Myocyte (in vitro differentiated cells): ENCODE measurements at regions not wholly inside any gene's neighbourhood (a gene's known extent, or its start where the extent isn't known, plus 50 kb on each side); places are given as distances from the start of the nearest gene placed in this dataset.

ENCODE experiments used
- DNase-seq: peaks from one replicate; pipeline ENCODE4 v3.0.0-alpha.2; 2012; ENCODE audit warnings: low read depth

DNA sequence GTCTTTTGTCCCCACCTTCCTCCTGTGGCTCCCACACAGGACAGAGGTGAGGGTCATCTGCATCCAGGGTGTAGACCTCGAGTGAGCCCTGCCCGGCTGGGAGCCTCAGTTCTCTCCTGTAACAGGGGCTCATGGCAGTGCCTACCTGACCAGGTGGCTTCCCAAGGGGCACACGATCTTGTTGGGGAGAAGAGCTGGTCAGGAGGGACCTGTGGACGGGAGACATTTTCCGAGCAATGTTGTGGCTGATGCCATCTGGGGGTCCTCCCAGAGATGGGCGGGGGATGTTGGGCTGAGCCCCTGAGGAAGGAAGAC lies 51.9 kb downstream of the CEBPB start:
- no peak for DNase-seq

DNA sequence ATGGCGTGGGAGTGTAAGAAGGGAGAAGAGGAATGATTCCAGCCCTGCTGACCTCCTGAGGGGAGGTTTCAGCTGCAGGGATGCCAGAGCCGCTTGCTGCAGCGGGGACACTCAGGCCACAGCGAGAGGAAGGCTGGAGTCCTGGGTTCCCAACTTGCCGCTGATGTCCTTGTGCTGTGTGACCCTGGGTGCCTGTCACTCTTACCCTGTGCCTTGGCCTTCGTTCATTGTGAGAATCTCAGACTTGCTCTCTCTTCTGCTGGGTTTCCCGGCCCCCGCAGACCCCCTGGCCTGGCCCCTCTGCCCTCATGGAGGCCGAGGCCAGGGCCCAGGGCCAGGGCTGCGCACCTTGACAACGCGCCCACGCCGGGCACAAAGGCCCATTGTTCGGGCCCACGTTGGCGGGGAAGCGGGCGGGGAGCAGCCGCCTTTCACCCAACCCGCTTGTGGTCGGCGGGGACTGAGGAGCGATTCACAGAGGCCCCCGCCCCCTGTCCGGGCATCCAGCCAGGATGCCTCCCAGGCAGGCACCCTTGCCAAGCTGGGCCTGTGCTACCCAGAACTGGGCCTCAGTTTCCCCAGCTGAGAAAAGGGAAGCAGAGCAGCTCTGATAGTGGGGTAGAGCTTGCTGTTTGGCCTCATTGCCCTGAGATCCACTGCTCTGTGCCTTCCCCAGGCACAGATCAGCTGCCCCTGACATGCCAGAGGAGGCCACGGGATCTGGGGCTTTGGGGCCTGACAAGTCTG lies 52.4 kb downstream of the CEBPB start:
- DNase-seq, result no peak

DNA sequence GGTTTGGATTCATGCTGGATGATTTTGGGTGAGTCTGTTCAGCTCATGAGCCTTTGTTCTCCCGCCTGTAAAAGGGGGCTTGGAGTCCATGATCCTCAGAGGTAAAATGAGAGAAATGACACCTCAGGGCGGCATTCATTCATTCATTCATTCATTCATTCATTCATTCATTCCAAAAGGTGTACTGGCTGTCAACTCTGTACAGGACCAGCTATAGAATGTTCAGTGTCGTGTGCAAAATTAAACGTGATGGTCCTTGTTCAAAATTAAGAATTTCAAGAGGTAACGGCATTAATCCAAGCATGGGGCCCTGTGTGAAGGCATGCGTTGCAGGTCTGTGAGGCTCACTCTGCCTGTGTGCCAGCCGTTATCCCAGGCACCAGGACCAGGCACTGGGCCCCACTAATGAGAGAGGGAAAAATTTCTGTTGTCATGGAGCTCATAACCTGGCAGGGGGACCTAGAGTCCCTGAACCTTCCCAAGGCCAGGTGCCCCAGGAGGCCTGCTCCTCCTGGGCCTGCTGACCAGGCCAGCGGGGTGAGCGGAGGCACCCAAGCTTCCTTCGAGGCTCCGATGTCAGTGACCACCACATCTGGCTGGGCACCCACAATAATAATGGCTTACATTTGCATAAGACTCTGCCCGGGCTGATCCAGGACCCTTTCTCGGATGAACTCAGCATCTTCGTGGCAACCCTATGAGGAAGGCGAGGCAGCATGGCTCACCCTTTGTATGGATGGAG lies 53.2 kb downstream of the CEBPB start:
- DNase-seq, result no peak

DNA sequence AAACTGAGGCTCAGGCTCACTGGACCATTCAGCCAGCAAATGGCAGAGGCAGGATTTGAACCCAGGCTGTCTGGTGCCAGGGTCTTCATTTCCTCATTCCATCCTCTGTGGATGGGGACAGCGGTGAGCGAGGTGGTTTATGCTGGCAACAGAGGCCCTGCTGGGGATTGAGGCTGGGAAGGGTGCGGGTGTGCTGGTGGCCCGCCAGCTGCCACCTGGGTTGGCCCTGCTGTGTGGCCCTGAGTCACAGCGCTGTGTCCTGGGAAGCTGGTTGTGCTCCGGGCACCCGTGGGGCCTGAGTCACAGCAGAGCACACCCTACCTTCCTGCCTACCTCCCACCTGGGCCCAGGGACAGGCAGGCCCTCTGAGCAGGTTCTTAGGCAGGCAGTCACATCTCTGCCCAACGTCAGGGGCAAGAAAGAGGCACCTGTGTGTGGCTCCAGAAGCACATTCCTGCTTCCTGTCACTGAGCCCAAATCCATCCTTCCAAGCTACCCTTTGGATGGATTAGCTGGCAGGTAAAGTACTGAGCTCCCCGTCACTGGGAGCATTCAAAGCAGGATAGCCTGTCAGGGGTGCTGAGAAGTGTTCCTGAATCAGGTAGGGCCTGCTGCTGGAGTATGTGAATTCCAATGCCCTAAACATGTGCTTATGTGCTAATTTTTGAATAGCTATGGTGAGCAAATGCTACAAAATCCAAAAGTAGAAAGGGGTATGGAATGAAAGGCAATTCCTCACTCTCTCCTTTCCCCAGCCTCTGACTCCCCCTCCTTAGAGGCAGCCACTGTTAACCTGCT lies 53.9 kb downstream of the CEBPB start:
- DNase-seq, result no peak

DNA sequence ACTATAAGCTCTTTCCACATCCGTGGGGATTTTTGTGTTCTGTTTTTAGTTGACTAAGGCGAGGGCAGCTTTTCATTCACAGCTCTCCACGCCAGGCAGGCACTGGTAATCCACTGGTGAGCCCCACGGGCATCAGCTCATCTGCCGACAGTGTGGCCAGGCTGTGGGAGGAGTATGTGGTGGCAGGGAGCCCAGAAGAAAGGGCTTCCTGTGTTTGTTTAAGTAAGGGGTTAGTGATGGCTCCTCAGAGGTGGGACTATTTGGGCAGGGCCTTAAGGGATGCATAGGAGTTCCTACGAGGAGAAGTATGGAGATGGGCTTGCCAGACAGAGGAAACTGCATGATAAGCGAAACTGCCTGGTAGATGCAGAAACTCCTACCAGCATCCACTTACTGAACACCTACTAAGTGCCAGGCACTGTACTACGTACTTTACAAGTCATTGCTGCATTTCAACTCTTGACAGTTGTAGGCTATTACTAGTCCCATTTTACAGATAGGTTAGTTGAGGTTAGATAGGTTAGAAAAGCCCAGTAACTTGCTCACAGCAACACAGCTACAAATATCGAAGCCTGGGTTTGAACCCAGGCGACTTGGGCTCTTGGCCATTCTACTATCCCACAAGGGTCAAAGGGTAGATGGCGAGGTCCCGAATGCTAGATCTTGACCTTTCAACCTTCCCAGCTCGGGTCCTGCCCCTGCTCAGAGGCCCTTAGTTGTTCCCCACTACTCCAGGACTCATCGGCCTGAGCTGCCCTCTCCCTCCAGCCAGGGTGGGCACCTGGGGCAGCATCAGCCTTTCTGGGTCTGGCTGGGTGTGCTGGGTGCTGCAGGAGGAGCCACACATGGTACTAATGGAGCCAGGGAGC lies 55.1 kb downstream of the CEBPB start:
- DNase-seq, result peak; percentile 73

DNA sequence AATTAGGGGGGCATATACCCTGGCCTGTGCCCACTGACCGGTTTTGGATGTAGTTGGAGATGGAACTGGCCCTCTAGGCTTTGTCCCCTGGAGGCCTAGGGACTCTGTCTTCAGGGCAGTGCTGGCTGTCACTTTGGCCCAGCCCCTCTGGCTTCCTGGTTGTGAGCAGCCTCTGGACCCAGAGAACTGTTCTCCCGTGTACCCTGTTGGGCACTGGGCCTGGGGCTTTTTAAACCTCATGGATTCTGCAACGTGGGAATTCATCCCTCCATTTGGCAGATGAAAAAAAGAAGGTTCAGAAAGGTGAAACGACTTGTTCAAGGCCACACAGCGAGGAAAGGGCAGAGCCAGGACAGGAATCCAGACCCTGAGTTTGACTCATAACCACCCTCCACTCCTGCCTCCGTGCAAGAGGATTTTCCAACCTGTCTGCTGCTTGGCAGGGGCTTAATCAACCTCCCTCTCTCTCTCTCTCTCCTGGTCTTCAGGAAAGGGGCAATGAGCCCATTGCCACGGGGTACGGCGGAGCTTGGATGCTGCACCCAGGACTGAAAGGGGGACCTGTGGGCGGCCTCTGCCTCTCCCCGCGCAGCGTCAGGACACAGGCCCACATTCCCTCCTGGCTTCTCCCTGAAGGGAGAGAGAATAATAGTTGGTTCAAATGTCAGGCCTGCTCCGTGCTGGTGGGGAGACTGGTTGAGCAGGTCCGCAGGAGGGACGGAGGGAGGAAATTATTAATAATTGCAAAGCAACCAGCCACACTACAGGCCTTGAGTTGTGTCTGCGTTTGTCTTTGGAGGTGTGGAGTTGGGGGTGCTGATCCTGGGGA lies 56.0 kb downstream of the CEBPB start:
- no peak for DNase-seq

GRCh38 chr20:50247196-50248094 lies 56.8 kb downstream of the CEBPB start:
- DNase-seq, result no peak

DNA sequence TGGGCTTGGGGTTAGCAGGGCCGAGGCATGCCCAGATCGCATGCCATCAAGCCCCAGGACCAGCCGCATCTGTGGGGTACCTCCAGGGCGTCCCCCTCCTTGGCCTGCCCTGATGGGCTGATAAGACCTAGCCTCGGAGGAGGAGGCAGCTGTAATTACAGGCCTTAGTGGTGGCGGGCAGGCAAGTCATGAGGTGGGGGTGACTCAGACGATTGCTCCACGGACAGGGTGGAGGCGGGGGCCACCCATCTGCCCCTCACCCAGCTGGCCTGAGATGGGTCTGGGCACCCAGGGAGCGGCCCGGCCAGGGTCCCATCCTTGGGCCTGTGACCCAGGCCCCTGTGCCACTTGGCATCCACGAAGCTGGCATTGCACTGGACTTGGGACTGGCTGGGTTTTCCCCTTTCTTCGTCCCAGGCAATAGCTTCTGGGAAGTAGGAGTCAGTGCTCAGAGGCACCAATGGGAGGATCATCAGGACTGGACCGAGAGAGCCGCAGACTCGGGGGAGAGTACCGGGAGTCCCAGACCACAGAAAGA lies 57.5 kb downstream of the CEBPB start:
- no peak for DNase-seq

GRCh38 chr20:50249447-50250388 lies 59.1 kb downstream of the CEBPB start:
- no peak for DNase-seq

GRCh38 chr20:50250679-50251382 lies 60.2 kb downstream of the CEBPB start:
- DNase-seq, result no peak

GRCh38 chr20:50251383-50251748 lies 60.7 kb downstream of the CEBPB start:
- DNase-seq, result no peak

- DNase-seq, result no peak
Observed at GRCh38 chr20:50251992-50252511, 61.4 kb downstream of the CEBPB start.

DNA sequence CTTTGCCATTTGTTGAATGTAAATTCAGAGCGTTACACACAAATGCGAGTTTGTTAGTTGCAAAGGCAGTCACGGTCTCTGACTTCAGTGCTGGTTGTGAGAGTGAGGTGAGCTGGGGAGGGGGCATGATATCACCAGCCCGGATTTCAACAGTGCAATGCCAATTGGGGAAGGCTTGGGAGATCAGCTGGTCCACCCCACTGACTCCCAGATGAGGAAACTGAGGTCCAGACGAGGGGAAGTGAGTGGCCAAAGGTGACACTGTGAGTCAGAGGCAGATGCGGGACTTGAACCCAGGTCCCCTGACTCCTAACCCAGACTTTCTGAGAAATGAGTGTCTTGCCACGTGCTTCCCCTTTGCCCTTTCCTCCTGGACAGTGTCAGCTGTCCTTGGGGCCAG lies 62.1 kb downstream of the CEBPB start:
- DNase-seq, result no peak

DNA sequence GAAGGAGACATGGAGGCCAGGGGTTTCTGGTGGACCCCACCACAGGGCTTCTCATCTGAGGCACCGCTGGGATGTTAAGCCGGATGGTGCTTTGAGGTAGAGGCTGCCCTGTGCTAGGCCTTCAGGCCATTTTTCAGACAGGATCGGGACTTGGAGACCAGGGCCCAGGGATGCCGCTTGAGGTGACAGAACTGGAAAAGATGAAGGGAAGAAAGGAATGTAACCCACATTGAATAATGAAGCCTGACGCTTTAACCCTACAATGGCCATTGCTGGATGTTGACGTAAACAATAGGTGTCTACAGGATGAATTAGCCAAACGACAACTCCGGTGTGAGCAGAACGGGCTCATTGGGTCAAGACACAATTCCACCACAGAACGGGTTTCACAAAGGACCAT lies 62.5 kb downstream of the CEBPB start:
- DNase-seq, result no peak

- DNase-seq, result no peak
Observed at GRCh38 chr20:50254466-50255079, 63.9 kb downstream of the CEBPB start.

DNA sequence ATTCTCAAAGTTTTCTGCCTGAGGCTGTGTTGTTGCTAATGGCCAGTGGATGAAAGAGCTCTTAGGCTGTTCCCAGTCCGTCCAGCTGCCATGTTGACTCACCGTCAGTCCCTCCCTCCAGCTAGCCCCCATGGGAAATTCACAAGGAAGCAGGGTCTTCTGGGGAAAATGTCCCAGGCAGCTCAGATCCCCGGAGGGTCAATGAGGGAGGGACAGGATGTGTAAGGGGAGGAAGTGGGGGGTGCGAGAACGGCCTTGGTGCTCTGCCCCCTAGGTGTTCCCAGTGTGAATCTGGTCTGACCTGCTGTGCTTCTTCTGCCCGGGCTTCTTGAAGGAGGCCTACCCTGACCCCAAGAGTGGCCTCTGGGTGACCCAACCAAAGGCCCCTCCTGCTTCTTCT lies 65.9 kb downstream of the CEBPB start:
- DNase-seq, result no peak

GRCh38 chr20:50257860-50258259 lies 67.2 kb downstream of the CEBPB start:
- no peak for DNase-seq
